HL-60 (cell line): ENCODE measurements at regions not wholly inside any gene's neighbourhood (a gene's known extent, or its start where the extent isn't known, plus 50 kb on each side); places are given as distances from the start of the nearest gene placed in this dataset.
"Not testable (repeated sequence)": the region's sequence is repeated elsewhere in the genome, so short reads cannot be mapped to it uniquely, and the experiment has no call there.

Experiments
- DNase-seq, 2 experiments: peaks; one replicate each; pipeline ENCODE4 v3.0.0-alpha.2; 2010 to 2020; ENCODE audit warnings: low read depth in 1 of 2, low spot score in 1 of 2
- H3K27ac ChIP-seq: fragments of 250-450 bp; sonication (Bioruptor Pico); replicated peaks from 2 replicates; pipeline ENCODE4 v1.5.1; 2020; ENCODE audit warnings: mild to moderate bottlenecking, moderate library complexity
- H3K27me3 ChIP-seq: fragments of 250-450 bp; sonication (Bioruptor Pico); 2 replicates; pipeline ENCODE4 v1.5.1; 2021; ENCODE audit warnings: mild to moderate bottlenecking, moderate library complexity; ENCODE audit not compliant: insufficient read depth, poor library complexity, severe bottlenecking
- H3K4me3 ChIP-seq: replicated peaks from 2 replicates; pipeline ENCODE4 v1.5.1; 2011; ENCODE audit warnings: mild to moderate bottlenecking, control low read depth, low read length; ENCODE audit not compliant: insufficient read depth
- GABPA ChIP-seq: IDR thresholded peaks from 2 replicates; pipeline ENCODE4 v1.6.1; 2012; ENCODE audit warnings: low read depth
- POLR2AphosphoS5 ChIP-seq: IDR thresholded peaks from 2 replicates; pipeline ENCODE4 v1.6.1; 2012; ENCODE audit warnings: low read depth
- SPI1 ChIP-seq: IDR thresholded peaks from 2 replicates; pipeline ENCODE4 v1.6.1; 2012; ENCODE audit warnings: low read depth, mild to moderate bottlenecking, borderline replicate concordance
- TF ChIP-seq, protein P1 (sequence below): IDR thresholded peaks from 2 replicates; pipeline ENCODE4 v1.6.1; 2012; ENCODE audit warnings: low read depth; ENCODE audit not compliant: insufficient replicate concordance
- TF ChIP-seq, protein P2 (sequence below): IDR thresholded peaks from one replicate; pipeline ENCODE4 v1.5.1; 2011; ENCODE audit warnings: low read length, control low read depth, inconsistent platforms; ENCODE audit not compliant: insufficient read depth

DNA sequence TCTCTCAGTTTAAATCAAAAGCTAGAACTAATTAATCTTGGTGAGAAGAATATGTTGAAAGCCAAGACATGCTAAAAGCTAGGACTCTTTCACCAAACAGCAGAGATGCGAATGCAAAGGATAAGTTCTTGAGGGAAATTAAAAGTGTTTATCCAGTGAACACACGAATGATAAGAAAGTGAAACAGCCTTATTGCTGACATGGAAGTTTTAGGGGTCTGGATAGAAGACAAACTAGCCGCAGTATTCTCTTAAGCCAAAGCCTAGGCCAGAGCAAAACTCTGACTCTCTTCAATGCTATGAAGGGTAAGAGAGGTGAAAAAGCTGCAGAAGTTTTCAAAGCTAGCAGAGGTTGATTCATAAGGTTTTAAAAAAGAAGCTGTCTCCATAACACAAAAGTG is 103.0 kb downstream of the UFM1 start:
- no peak overlapping the region for H3K4me3 ChIP-seq
- H3K27me3 ChIP-seq = no peaks in the 10 kb centered on the region
- no peak for DNase-seq
- TF ChIP-seq GABPA (no peak), POLR2AphosphoS5 (no peak), SPI1 (no peak)
- TF ChIP-seq, protein P1, sequence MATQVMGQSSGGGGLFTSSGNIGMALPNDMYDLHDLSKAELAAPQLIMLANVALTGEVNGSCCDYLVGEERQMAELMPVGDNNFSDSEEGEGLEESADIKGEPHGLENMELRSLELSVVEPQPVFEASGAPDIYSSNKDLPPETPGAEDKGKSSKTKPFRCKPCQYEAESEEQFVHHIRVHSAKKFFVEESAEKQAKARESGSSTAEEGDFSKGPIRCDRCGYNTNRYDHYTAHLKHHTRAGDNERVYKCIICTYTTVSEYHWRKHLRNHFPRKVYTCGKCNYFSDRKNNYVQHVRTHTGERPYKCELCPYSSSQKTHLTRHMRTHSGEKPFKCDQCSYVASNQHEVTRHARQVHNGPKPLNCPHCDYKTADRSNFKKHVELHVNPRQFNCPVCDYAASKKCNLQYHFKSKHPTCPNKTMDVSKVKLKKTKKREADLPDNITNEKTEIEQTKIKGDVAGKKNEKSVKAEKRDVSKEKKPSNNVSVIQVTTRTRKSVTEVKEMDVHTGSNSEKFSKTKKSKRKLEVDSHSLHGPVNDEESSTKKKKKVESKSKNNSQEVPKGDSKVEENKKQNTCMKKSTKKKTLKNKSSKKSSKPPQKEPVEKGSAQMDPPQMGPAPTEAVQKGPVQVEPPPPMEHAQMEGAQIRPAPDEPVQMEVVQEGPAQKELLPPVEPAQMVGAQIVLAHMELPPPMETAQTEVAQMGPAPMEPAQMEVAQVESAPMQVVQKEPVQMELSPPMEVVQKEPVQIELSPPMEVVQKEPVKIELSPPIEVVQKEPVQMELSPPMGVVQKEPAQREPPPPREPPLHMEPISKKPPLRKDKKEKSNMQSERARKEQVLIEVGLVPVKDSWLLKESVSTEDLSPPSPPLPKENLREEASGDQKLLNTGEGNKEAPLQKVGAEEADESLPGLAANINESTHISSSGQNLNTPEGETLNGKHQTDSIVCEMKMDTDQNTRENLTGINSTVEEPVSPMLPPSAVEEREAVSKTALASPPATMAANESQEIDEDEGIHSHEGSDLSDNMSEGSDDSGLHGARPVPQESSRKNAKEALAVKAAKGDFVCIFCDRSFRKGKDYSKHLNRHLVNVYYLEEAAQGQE = no peak
- TF ChIP-seq, protein P2, sequence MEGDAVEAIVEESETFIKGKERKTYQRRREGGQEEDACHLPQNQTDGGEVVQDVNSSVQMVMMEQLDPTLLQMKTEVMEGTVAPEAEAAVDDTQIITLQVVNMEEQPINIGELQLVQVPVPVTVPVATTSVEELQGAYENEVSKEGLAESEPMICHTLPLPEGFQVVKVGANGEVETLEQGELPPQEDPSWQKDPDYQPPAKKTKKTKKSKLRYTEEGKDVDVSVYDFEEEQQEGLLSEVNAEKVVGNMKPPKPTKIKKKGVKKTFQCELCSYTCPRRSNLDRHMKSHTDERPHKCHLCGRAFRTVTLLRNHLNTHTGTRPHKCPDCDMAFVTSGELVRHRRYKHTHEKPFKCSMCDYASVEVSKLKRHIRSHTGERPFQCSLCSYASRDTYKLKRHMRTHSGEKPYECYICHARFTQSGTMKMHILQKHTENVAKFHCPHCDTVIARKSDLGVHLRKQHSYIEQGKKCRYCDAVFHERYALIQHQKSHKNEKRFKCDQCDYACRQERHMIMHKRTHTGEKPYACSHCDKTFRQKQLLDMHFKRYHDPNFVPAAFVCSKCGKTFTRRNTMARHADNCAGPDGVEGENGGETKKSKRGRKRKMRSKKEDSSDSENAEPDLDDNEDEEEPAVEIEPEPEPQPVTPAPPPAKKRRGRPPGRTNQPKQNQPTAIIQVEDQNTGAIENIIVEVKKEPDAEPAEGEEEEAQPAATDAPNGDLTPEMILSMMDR = no peak
- no peak overlapping the region for H3K27ac ChIP-seq

DNA sequence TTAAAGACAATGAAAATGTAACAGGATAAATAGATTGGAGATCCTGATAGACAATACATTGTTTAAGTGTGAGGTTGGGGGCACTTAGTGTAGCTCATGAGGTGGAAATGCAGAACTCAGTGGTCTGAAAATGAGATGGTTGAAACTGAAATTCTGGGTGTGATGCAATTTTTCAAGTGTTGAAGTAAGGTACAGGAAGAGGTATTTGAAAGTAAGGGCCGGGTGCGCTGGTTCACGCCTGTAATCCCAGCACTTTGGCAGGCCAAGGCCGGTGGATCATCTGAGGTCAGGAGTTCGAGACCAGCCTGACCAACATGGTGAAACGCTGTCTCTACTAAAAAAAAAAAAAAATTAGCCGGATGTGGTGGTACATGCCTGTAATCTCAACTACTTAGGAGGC is 113.0 kb downstream of the UFM1 start:
- TF ChIP-seq, protein P2 = no peak
- no peak for TF ChIP-seq SPI1
- TF ChIP-seq POLR2AphosphoS5 = no peak
- TF ChIP-seq, protein P1 = no peak
- Histone ChIP-seq H3K27me3 (no peaks in the 10 kb centered on the region), H3K27ac (no peak overlapping the region), H3K4me3 (no peak overlapping the region)
- DNase-seq = no peak

DNA sequence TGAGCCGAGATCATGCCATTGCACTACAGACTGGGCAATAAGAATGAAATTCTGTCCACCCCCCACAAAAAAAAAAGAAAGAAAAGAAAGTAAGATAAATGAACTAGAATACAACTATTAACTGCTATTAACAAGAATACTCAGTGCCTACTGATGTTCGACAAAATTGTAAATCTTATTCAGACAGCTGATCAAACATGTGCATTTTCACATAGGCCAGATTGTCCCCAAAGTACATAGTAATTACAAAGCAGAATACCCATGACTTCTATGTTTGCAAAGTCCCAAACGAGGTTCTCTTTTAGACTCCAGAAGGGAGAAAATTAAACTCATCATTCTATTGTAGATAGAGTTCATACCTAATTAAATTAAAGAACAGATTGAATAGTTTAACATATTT is 113.4 kb downstream of the UFM1 start:
- no peak overlapping the region for H3K27ac ChIP-seq

DNA sequence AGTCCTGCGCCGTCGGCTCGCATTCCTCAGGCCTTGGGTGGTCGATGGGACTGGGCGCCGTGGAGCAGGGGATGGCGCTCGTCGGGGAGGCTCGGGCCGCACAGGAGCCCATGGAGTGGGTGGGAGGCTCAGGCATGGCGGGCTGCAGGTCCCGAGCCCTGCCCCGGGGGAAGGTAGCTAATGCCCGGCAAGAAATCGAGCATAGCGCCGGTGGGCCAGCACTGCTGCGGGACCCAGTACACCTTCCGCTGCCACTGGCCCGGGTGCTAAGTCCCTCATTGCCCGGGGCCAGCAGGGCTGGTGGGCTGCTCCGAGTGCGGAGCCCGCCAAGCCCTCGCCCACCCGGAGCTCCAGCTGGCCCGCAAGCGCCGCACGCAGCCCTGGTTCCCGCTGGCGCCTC is 122.8 kb downstream of the UFM1 start:
- not testable (repeated sequence) for H3K27ac ChIP-seq, H3K27me3 ChIP-seq, H3K4me3 ChIP-seq, DNase-seq

More for the DNA sequence above, 113.4 kb downstream of the UFM1 start:
- TF ChIP-seq POLR2AphosphoS5 (no peak), GABPA (no peak), SPI1 (no peak)
- no peak overlapping the region for H3K4me3 ChIP-seq
- no peak for DNase-seq
- H3K27me3 ChIP-seq = no peaks in the 10 kb centered on the region

DNA sequence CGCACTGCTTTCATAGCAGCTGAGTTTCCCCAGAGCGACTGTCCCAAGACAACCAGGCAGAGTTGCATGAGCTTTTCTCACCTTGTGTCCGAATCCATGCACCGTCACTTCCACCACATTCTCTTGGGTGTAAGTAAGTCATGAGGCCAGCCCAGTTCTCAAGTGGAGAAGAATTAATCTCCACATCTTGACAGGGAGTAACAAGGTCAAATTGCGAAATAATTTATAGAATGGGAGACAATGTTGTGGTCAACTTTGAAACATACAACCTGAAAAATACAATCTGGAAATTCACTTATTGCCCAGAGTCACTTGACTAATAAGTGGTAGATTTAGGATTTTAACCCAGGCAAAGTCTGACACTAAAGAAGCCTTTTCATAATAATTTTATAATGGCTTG is 123.7 kb downstream of the UFM1 start:
- Histone ChIP-seq H3K27me3 (no peaks in the 10 kb centered on the region), H3K4me3 (no peak overlapping the region), H3K27ac (no peak overlapping the region)
- no peak for DNase-seq
- TF ChIP-seq SPI1 = no peak
- no peak for TF ChIP-seq GABPA
- TF ChIP-seq, protein P1 = no peak
- no peak for TF ChIP-seq POLR2AphosphoS5
- TF ChIP-seq, protein P2 = no peak
